WTC11 (cell line): ENCODE measurements at regions not wholly inside any gene's neighbourhood (a gene's known extent, or its start where the extent isn't known, plus 50 kb on each side); places are given as distances from the start of the nearest gene placed in this dataset.

ENCODE experiments used
- MAX ChIP-seq: sonication (generic); formaldehyde crosslinking; IDR thresholded peaks from 2 replicates; pipeline ENCODE4 v1.8.0; 2022; ENCODE audit warnings: mild to moderate bottlenecking, missing genetic modification reagents
- NR1H2 ChIP-seq: sonication (generic); formaldehyde crosslinking; IDR thresholded peaks from 2 replicates; pipeline ENCODE4 v1.9.0; 2021; ENCODE audit warnings: mild to moderate bottlenecking, moderate library complexity, missing genetic modification reagents
- TCF7 ChIP-seq: sonication (generic); formaldehyde crosslinking; IDR thresholded peaks from 2 replicates; pipeline ENCODE4 v1.8.0; 2022; ENCODE audit warnings: mild to moderate bottlenecking, low read depth, missing genetic modification reagents, moderate library complexity
- TEAD4 ChIP-seq: sonication (generic); formaldehyde crosslinking; IDR thresholded peaks from 2 replicates; pipeline ENCODE4 v1.8.0; 2022; ENCODE audit warnings: mild to moderate bottlenecking, missing genetic modification reagents
- TF ChIP-seq, protein P1 (sequence below): sonication (generic); formaldehyde crosslinking; IDR thresholded peaks from 2 replicates; pipeline ENCODE4 v1.8.1; 2023; ENCODE audit warnings: mild to moderate bottlenecking, missing genetic modification reagents
- TF ChIP-seq, protein P2 (sequence below): fragments of 200-600 bp; IDR thresholded peaks from 2 replicates; pipeline ENCODE4 v1.8.0; 2022; ENCODE audit warnings: antibody characterized with exemption

DNA sequence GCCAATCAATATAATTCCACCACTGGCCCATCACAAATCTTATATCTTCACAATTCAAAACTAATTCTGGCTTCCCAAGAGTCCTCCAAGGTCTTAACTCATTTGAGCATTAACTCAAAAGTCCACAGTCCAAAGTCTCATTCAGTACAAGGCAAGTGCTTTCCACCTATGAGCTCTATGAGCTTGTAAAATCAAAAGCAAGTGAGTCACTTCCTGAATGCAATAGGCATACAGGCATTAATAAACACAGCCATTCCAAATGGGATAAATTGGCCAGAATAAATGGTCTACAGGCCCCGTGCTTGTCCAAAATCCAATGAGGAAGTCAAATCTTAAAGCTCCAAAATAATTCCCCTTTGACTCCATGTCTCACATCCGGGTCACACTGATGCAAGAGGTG is 479.1 kb downstream of the KDM5D start:
- TF ChIP-seq TCF7 (no peak), MAX (no peak), NR1H2 (CRISPR knock-in tag) (no peak), TEAD4 (CRISPR knock-in tag) (no peak)
- TF ChIP-seq, protein P1, sequence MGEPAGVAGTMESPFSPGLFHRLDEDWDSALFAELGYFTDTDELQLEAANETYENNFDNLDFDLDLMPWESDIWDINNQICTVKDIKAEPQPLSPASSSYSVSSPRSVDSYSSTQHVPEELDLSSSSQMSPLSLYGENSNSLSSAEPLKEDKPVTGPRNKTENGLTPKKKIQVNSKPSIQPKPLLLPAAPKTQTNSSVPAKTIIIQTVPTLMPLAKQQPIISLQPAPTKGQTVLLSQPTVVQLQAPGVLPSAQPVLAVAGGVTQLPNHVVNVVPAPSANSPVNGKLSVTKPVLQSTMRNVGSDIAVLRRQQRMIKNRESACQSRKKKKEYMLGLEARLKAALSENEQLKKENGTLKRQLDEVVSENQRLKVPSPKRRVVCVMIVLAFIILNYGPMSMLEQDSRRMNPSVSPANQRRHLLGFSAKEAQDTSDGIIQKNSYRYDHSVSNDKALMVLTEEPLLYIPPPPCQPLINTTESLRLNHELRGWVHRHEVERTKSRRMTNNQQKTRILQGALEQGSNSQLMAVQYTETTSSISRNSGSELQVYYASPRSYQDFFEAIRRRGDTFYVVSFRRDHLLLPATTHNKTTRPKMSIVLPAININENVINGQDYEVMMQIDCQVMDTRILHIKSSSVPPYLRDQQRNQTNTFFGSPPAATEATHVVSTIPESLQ (CRISPR knock-in tag) = no peak
- TF ChIP-seq, protein P2, sequence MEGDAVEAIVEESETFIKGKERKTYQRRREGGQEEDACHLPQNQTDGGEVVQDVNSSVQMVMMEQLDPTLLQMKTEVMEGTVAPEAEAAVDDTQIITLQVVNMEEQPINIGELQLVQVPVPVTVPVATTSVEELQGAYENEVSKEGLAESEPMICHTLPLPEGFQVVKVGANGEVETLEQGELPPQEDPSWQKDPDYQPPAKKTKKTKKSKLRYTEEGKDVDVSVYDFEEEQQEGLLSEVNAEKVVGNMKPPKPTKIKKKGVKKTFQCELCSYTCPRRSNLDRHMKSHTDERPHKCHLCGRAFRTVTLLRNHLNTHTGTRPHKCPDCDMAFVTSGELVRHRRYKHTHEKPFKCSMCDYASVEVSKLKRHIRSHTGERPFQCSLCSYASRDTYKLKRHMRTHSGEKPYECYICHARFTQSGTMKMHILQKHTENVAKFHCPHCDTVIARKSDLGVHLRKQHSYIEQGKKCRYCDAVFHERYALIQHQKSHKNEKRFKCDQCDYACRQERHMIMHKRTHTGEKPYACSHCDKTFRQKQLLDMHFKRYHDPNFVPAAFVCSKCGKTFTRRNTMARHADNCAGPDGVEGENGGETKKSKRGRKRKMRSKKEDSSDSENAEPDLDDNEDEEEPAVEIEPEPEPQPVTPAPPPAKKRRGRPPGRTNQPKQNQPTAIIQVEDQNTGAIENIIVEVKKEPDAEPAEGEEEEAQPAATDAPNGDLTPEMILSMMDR = no peak
